MV-4-11 (cell line): ENCODE measurements at regions not wholly inside any gene's neighbourhood (a gene's known extent, or its start where the extent isn't known, plus 50 kb on each side); places are given as distances from the start of the nearest gene placed in this dataset.
A peak's percentile ranks its signal among the peaks of the same experiment; 100 is the strongest.
"Not testable (repeated sequence)": the region's sequence is repeated elsewhere in the genome, so short reads cannot be mapped to it uniquely, and the experiment has no call there.

ENCODE experiments used
- DNase-seq: peaks from one replicate; lab custom pipeline; 2025; lab: John Stamatoyannopoulos, UW

DNA sequence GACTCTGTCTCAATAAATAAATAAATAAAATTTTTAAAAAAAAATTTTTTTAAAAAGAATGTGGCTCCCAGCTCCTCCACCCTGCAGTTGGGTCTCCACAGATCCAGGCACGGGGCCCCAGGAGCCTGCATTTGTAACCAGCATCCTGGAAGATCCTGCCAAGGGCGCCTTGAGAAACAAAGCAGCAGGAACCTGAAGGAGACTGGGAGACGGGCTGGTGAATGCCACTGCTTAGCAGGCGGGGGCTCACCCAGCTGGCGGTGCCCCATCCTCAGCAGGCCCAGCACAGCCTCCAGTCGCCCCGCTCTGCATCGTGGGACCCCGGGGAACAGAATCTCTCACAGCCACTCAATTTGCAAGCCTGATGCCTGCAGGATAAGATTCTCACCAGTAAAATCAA is 187.5 kb upstream of the SALL3 start:
- DNase-seq: no peak

DNA sequence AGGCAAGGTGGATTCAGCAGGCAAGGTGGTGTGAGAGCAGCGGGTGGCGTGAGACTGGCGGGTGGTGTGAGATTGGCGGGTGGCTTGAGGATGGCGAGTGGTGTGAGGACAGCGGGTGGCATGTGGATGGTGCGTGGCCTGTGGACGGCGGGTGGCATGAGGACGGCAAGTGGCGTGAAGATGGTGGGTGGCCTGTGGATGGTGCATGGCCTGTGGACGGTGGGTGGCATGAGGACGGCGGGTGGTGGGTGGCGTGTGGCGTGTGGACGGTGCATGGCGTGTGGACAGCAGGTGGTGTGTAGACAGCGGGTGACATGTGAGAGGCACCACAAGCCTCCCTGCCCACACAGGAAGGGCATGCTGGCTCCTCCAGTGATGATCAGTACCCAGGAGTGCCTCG is 186.9 kb upstream of the SALL3 start:
- no peak for DNase-seq

DNA sequence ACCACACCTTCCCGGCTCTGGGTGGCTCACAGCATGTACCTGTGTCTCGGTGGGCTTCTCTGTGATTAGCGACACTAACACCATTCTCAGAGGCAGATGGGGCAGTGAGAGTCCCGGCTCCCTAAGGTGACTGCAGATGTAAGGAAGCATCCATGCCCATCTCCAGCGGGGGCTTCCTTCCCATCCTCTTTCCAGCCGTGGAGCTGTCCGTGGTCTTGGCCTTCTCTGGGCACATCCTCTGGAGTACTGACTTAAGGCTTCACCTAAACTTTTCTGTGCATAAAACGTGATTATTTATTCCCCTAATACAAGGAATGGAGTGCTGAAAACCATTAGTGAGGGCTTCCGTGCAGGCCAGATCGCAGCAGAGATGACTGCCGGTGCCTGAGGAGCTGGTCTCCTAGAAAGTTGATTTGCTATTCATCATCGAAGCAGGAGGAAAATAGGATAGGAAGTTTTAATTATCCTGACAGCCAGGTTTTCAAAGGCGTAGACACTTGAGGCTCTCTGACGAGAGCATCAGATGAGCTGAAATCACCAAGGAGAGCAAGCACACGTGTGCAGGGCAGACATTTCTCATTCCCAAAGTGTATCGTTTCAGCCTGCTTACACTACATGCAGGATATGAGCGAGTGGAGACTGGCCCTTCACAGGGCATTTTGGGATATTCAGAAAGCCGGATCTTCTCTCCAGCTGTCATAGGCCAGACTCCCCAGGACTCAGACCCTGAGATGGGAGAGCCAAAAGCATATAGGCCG is 186.1 kb upstream of the SALL3 start:
- DNase-seq: no peak

DNA sequence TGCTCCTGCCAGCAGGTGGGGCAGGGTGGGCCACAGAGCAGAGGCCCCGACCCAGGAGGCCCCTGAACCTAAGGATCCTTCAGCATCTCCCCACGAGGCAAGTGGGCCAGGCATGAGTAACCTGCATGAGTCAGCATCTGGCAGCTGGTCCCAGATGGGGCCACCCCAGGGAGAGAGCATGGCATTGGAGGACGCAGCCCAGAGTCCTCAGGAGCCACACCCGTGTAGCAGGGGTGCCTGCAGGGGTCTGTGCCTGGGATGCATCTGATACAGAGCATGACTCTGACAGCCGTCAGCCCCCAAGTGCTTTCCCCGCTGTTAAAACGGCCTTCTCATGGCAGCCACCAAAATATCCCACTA is 185.6 kb upstream of the SALL3 start:
- no peak for DNase-seq

DNA sequence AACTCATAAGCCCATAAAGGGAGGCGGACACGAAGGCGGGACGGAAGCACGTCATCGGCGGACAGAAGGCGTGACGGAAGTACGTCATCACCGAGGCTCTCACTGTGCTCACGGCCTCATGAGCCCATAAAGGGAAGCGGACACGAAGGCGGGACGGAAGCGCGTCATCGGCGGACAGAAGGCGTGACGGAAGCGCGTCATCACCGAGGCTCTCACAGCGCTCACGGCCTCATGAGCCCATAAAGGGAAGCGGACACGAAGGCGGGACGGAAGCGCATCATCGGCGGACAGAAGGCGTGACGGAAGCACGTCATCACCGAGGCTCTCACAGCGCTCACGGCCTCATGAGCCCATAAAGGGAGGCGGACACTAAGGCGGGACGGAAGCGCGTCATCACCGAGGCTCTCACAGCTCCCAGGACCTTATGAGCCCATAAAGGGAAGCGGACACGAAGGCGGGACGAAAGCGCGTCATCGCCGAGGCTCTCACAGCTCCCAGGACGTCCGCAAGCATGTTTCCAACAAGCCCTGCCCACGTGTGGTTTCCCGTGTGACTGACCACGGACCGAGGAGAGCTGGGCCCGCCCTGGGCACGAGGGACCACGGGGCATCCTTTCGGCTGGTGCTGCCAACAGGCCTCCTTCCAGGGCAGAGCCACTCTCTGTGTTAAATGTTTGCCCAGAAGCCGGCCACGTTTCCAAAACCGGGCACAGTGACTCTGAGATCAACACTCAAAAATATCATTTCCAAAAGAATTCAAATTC is 182.7 kb upstream of the SALL3 start:
- DNase-seq: no peak

DNA sequence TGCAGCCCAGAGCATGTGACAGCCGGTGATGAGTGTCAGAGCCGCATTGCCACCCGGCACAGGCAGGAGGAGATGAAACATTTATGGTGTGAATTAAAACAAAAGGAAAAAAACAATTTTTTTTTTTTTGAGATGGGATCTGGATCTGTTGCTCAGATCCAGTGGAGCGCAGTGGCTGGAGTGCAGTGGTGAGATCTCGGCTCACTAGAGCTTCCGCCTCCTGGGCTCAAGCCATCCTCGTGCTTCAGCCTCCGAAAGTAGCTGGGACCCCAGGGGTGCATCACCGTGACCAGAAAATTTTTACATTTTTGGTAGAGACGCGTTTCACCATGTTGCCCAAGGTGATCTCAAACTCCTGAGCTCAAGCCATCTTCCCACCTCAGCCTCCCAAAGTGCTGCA is 182.1 kb upstream of the SALL3 start:
- DNase-seq: no peak

DNA sequence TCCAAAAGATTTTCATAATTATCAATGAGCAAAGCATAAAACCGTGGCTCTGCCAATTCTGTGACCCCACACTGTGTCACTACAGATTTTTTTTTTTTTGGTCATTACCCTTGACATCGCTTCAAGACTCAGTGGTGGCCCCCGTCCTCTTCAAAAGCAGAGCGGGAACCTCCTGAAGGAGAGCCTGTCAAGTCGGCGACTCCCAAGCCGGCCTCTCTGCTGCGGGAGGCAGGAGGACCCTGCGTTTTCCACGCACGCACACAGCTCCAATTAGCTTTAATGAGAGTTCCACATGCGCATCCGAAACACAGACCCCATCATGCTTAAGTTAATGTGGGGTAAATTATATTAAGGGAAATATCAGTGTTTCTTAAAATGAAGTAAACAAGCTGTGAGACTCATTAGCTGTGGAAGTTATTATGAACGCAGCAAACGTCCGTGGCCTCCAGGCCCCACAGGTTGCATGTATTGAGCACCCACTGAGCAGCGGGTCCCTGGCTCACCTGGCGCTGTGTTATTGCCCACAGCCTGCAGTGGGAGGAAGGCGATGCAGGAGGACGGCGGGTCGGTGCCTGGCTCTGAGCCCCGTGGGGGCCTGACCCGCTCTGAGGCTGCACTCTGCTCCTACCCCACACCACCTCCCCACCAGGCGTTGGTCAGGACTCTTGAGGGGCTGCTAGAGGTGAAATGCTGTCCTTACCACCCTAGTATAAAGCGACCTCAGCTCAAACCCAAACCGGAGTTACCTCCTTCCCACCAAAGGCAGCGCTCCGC is 181.0 kb upstream of the SALL3 start:
- DNase-seq: no peak

DNA sequence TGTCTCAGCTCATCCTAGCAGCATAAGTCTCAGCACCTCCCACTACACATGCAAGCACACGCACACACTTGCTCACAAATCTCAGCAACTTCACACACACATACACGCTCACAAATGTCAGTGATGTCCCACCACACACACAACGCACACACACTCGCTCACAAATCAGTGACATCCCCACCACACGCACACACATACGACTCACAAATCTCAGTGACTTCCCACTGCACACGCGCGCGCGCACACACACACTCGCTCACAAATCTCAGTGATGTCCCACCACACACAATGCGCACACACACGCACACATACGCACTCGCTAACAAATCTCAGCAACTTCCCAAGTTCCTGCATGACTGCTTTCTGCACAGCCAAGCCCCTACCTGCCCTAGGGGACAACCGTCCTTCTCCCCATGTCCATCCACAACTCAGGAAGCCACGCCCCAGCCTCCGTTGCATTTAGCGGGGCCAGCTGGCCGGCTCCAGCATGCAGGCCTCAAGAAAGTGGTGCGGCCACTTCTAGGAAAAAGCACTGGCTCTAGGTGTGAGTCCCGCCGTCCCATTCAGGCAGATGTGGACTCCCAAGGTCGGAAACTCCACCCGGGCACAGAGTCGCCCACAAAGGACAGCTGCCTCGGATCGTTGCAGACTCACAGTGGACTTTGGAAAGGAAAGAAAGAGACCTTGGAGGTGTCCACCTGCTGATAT is 180.1 kb upstream of the SALL3 start:
- no peak for DNase-seq

DNA sequence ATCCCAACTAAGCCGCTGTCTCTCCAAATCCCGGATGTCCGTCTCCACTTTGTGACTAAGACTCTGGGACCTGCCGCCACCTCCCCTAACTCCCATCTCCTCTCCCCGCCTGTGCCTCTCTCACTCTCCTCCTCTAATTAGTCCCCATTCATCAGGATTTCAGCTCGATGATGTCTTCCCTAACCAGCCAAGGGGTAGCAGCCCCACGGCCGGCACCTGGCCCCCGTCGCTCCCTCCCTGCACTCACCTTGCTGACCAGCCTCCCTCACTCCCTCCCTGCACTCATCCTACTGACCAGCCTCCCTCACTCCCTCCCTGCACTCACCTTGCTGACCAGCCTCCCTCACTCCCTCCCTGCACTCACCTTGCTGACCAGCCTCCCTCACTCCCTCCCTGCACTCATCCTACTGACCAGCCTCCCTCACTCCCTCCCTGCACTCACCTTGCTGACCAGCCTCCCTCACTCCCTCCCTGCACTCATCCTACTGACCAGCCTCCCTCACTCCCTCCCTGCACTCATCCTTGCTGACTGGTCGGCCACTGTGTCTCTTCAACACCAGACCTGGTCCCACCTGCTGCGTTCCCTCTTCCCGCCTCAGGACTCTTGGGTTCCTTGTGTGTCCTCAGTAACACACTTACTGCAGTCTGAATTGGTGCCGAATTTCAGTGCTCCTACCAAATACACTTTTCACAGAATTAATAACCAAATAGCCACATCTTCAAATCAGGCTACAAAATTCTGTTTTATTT is 179.3 kb upstream of the SALL3 start:
- not testable (repeated sequence) for DNase-seq

DNA sequence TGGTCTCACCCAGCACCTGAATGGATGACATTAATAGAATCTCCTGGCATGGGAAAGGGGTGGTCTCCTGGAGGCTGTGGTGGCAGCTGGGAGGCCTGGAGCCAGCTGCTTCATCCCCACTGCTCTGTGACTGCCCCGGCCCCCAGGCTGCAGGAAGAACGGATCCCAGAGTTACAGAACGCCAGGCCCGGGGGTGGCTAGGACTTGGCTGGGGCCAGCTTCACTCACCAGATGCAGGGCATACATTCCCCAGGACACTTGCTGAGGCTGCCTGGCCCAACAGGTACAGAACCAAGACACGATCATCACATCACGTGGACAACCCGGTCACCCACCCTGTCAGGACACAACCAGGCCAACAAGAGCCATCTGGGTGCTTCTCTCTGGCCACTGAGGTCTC is 178.6 kb upstream of the SALL3 start:
- no peak for DNase-seq

DNA sequence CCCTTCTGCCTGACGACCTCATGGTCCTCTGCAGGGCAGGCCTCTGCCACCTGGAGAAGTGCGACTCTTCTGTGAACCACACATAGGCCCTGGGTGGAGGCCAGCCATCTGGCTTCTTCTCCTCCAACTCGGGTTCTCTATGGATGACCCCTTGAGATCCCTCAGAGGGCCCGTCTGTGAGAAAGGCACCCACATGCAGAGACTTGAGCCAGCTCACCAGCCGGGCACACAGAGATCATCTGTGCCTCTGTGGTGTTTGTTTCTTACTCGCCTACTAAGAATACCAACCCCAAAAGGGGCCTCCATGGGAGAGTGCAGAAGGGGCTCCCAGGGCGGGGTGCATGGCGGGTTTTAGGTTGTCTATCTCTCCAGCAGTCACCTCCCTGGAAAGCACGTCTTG is 176.5 kb upstream of the SALL3 start:
- no peak for DNase-seq

DNA sequence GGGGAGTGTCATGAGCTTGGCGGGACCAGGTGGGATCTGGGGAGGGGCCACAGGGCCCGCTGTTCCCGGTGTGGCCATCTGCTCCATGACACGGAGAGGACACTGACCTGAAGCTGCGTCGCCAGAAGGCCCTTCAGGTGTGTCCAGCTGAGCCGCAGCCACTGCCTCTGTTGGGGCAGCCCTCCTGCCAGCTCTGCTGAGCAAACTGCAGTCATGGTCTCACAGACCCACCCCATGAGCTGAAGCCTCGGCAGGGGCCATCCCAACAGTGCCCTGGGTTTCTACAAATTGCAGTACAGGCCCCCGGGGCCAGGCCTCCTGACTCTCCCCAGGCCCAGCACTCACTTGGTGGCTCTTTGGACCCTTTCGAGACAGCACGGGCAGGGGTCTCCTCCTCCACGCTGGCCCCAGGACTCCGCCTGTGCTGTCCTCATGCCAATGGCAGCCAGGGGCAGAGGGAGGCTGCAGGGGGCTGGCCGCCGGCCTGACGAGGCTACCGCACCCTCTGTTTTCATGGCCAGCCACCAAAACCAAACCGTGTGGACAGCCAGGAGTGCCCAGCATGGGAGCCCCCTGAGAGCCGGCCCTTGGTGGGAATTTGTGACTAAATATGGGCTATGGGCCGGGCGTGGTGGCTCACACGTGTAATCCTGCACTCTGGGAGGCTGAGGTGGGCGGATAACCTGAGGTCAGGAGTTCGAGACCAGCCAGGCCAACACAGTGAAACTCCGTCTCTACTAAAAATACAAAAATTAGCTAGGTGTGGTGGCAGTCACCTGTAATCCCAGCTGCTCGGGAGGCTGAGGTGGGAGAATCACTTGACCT is 175.2 kb upstream of the SALL3 start:
- no peak for DNase-seq

DNA sequence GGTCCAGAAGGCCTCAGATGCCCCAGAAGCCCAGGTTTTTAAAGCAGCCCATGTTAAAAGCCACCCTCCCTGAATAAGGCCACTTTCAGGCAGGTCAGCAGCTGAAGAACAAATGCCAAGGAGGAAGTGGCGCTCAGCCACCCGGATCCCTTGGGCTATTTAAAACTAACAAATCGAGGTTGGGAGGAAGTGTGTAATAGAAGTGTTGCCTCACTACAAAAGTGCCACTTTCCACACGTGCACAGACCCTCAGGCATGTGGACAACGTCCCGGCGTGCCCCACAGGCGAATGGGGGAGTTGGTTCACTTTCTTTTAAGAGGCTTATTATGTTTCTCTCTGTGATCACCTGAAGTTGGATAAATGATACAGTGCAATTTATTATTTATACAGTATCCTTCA is 173.8 kb upstream of the SALL3 start:
- DNase-seq: peak; percentile 94

DNA sequence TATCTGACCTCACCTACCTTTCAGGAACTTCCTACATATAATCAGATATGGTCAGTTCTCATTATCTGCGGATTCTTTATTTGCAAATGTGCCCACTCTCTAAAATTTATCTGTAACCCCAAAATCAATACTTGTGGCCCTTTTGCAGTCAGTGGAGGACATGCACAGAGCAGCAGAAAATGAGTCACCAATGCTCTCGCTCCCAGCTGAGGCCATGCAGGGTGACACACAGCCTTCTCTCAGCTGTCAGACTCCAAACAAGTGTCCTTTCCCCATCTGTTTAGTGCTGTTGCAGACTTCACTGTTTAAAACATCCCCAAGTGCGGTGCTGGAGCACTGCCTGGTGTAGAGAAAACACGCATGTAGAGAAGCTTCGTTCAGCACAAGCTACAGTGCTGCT is 171.9 kb upstream of the SALL3 start:
- DNase-seq: peak; percentile 52

DNA sequence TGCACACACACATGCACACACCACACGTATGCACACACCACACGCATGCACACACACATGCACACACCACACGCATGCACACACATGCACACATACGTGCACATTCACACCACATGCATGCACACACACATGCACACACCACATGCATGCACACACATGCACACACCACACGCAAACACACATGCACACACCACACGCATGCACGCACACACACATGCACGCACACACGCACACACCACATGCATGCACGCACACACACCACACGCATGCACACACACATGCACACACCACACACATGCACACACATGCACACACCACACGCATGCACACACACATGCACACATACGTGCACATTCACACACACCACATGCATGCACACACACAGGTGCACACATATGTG is 169.8 kb upstream of the SALL3 start:
- no peak for DNase-seq

DNA sequence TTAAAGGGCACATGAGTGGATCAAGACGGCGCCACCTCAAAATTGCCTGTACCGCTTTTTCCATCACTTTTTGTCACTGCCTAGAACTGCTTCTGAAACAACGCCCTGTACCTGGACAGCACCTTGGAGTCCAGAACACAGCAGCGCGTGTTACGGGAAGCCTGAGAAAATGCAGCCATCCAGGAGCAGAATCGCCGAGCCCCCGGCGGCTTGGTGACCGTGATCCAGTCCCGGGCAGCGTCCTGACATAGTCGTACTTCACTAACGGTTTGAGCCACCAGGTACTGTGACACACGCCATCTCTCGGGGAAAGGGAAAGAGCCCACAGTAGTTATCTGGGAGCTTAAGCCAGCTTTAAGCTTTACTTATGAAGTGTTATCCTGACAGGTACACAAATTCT is 168.9 kb upstream of the SALL3 start:
- DNase-seq: no peak

DNA sequence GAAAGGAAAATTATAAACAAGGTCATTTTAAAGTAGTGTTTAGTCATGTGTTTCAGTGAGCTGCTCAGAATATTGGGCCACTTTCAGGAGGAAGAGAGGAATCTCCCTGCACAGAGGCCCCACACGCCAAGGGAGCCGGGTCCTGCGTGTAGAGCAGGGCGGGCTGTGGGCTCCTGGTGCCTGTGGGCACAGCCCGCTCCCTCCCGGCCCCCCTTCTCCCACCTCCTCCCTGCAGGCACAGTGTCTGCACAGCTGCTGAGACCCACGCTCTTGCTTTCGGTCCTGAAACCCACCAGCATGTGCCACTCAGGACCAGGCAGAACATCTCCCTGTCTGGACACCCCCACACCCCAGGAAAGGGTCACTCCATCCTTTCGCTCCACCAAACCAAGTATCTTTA is 167.6 kb upstream of the SALL3 start:
- no peak for DNase-seq

DNA sequence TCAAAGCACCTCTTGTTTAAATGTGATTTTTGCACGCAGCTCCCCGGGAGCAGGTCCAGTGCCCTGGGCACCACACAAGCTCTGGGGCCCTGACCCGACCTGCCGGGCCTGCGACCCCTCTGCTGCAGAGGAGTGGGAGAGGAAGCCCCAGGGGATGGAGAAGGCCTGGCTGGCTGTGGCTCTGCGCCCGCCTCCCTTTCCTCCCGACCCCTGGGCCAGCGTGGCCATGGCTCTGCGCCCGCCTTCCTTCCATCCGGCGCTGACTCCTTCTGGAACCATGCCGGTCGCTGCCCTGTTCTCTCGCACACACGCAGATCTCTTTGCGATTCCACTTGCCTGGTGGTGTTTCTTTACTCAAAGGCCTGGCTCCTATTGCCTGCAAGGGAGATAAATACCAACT is 166.5 kb upstream of the SALL3 start:
- DNase-seq: no peak

DNA sequence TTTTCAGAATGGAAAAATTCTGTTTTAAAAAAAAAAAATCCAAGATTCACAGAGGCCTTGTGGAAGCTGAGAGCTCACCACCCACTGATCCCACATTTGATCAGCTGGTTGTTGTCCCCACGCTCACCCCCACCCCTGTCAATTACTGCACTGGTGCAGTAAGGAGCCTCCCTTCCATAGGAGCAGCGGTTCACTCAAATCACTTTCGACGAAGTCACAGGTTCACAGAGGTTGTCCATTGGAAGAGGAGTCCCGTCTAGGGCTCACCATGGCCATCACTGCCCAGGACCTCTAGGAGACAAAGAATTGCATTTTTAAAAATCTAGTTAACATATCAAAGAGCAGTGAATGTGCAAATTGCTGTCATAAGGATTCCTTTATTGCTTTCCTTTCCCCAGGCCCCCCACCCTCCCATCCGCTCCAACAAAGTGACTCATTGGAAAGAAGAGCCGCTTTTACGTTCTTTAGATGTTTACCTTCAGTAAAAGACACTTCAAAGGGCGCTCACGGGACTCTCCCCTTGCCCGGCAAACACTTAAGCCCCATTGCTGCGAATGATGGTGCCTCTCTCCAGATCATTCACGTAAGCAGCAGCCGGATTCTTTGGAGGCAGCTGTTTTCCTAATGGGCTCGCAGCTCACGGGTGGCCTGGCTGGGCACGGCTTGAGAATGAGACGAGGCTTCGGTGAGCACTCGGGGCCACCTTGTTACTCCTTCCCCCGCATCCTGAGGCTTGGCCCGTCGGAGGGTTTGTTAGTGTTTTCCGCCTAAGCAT is 165.5 kb upstream of the SALL3 start:
- DNase-seq: no peak

DNA sequence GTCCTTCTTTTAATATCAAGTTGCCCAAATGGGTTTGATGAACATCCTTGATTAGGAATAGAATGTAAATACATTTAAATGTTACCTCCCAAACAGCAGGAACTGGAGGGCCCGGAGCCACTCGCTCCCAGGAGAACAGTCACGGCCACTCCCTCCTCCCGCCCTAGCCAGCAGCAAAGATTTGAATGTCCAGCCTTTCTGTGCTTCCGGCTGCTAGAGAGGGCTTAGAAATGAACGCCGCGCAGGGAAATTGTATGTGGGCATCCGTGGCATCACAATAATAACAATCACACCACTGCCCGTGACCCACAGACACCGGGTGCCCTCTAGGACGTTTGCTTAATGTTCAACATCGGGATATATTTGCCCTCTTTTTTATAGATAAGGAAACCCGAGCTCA is 164.9 kb upstream of the SALL3 start:
- DNase-seq: no peak
